ENCODE measurements at regions not wholly inside any gene's neighbourhood (a gene's known extent, or its start where the extent isn't known, plus 50 kb on each side); places are given as distances from the start of the nearest gene placed in this dataset.

DNA sequence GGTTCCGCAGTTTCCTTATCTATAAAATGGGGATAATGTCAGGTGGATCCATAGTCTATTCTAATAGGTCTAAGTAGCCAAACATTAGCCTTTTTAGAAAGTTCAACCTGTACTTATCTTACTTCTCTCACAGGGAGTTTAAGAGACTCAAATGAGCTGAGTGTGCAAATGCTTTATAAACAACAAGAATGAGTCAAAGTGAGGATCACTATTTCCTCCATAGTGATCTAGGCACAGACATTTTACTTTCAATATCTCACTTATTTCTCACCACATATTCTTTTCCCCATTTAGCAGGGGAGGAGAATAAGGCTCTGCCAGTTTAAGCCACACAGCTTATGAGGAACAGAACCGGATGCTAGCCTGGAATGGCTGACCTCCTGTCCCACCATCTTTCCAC lies 92.1 kb upstream of the LMO4 start:
- DNase-seq, result no peak
- H3K27ac ChIP-seq (ENCODE audit: low read depth, low read length), result no peak overlapping the region
- H3K9me3 ChIP-seq (ENCODE audit: low read length), result no peaks in the 10 kb centered on the region
- no peak overlapping the region for H3K4me3 Mint-ChIP-seq
- no peaks in the 10 kb centered on the region for H3K9me3 Mint-ChIP-seq
- H3K4me1 ChIP-seq (ENCODE audit: insufficient read depth, low read length), result no peaks in the 10 kb centered on the region
- H3K4me3 ChIP-seq (ENCODE audit: low read length), result no peak overlapping the region
- CTCF ChIA-PET, result no interaction called here
- no peaks in the 10 kb centered on the region for H3K27me3 ChIP-seq (ENCODE audit: insufficient read depth, low read length, poor library complexity, severe bottlenecking)
- no peaks in the 10 kb centered on the region for H3K36me3 Mint-ChIP-seq
- POLR2A ChIA-PET, result no interaction called here
- no peak overlapping the region for H3K27ac Mint-ChIP-seq
- no peaks in the 10 kb centered on the region for H3K36me3 ChIP-seq (ENCODE audit: insufficient read depth, low read length)
- H3K27me3 Mint-ChIP-seq, result peaks cover 6 to 23% of the 10 kb centered on the region in 2 donors
- no peaks in the 10 kb centered on the region for H3K4me1 Mint-ChIP-seq

DNA sequence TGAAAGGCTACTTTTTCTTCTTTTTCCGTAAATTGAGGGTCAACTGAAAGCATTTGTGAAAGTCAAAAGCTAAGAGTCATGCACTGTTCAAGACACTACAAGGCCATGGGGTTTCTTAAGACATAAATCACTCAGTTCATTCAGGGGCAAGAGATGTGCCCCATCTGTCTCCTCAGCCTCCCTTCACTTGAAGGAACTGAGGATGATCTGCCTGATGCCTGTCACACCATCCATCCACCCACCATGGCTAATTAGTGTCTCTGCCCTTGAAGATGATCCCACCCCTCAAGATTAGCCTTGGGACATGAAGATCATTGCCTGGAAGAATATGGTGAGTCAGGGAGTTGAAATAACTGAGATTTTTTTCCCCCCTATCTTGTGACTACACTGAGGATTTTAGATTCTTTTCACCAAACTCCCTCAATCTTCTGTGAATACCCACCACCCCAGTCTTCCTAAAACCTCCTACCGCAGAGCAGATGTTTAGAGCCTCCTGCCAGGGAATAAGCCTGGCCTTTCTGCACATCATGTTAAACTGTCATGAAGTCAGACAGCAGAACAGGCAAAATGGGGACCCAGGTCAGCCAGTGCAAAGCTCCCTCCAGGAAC lies 88.6 kb upstream of the LMO4 start:
- Mint-ChIP-seq H3K9me3 (no peaks in the 10 kb centered on the region), H3K4me3 (no peak overlapping the region), H3K27ac (no peak overlapping the region), H3K36me3 (no peaks in the 10 kb centered on the region), H3K4me1 (no peaks in the 10 kb centered on the region), H3K27me3 (peaks cover 6 to 18% of the 10 kb centered on the region in 2 donors)
- no peaks in the 10 kb centered on the region for H3K36me3 ChIP-seq (ENCODE audit: insufficient read depth, low read length)
- DNase-seq, result no peak
- H3K9me3 ChIP-seq (ENCODE audit: low read length), result no peaks in the 10 kb centered on the region
- no peak overlapping the region for H3K4me3 ChIP-seq (ENCODE audit: low read length)
- ChIA-PET CTCF (no interaction called here), POLR2A (no interaction called here)
- no peaks in the 10 kb centered on the region for H3K27me3 ChIP-seq (ENCODE audit: insufficient read depth, low read length, poor library complexity, severe bottlenecking)
- no peak overlapping the region for H3K27ac ChIP-seq (ENCODE audit: low read depth, low read length)
- no peaks in the 10 kb centered on the region for H3K4me1 ChIP-seq (ENCODE audit: insufficient read depth, low read length)

DNA sequence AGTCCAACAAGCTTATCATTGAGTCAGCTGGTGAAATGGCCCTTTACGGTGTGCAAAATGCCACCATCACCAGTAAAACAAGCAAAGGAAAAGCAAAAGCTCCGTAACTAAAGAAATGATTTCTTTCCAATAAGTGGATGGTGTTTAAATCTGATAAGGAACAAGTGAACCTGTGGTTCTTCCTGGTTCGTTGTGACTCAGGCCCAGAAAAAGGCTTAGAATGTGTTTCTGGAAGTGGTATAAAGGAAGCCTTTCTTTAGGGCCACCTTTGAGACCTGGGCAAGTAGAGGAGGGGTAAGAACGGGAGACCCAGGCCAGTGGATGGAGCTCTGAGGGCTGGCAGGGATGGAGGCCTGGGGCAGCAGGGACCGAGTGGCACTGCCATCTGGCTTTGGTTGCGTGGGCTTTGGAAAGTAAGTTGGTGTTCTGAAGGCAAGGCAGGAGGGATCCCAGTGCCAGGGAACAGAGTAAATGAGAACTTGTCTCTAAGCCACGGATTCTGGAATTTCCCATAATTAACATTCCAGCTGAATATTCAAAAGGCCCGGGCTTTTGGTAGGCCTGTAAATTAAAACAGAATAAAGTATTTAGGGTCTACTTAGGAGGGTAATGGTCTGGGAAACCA lies 87.9 kb upstream of the LMO4 start:
- peaks cover 6 to 15% of the 10 kb centered on the region in 2 donors for H3K27me3 Mint-ChIP-seq
- no peaks in the 10 kb centered on the region for H3K36me3 ChIP-seq (ENCODE audit: insufficient read depth, low read length)
- H3K27ac ChIP-seq (ENCODE audit: low read depth, low read length), result no peak overlapping the region
- H3K36me3 Mint-ChIP-seq, result no peaks in the 10 kb centered on the region
- H3K9me3 ChIP-seq (ENCODE audit: low read length), result no peaks in the 10 kb centered on the region
- no peak overlapping the region for H3K4me3 ChIP-seq (ENCODE audit: low read length)
- DNase-seq, result no peak
- ChIA-PET POLR2A (no interaction called here), CTCF (no interaction called here)
- H3K27ac Mint-ChIP-seq, result no peak overlapping the region
- H3K4me1 ChIP-seq (ENCODE audit: insufficient read depth, low read length), result no peaks in the 10 kb centered on the region
- no peak overlapping the region for H3K4me3 Mint-ChIP-seq
- H3K27me3 ChIP-seq (ENCODE audit: insufficient read depth, low read length, poor library complexity, severe bottlenecking), result no peaks in the 10 kb centered on the region
- H3K4me1 Mint-ChIP-seq, result no peaks in the 10 kb centered on the region
- H3K9me3 Mint-ChIP-seq, result no peaks in the 10 kb centered on the region

DNA sequence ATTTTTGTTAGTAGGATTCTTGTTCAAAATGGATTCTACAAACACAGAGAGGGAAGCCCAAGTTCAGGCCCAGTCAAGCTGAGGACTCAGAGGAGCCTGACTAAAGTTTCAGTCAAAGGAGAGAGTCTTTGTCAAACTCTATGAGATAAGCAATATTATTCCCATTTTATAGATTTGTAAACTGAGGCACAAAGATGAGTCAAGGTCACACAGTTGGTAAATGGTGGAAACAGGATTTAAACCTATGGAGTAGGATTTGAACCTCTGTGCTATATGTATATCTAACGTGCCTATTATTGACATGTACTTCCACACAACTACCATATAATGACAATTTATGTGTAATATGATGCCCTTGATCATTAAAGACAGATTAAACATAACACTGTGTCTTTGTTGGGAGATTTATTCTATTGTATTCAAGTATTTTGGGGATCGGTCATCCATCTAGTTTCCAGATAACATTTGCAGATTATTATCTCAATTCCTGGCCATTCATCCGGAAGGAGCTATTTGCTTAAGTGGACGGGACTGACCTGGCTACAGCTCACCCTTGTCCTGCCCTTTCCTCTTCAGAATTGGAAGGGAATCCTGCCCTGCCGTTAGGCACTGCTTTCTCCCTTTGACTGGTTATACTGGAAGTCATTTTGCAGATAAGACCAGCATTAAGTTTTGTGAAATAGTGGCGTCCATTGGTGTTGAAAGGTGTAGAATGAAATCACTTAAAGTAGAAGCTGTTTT lies 86.1 kb upstream of the LMO4 start:
- POLR2A ChIA-PET, result no interaction called here
- no peaks in the 10 kb centered on the region for H3K4me1 Mint-ChIP-seq

DNA sequence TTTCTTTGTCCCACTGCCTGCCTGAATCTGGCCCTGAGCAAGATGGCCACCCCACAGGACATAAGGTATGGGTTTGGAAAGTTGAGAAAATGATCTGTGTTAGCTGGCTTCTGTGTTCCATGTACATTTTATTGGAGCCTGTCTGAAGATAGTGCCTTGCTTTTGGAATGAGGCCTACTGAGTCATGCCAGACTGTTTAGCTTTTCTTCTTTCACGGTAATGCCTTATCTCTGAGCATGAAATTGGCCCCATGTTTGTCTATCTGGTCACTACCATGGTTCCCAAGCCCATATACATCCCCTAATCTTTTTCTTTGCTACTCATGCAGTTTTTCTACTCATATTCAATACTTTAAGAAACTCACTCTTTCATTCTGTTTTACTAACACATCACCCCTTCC lies 85.1 kb upstream of the LMO4 start:
- DNase-seq, result no peak
- Mint-ChIP-seq H3K36me3 (no peaks in the 10 kb centered on the region), H3K4me1 (no peaks in the 10 kb centered on the region), H3K9me3 (peaks cover 0 to 2% (median 0%) of the 10 kb centered on the region in 5 donors), H3K27ac (no peak overlapping the region), H3K4me3 (no peak overlapping the region), H3K27me3 (peaks cover 3 to 11% of the 10 kb centered on the region in 2 donors)
- no peaks in the 10 kb centered on the region for H3K9me3 ChIP-seq (ENCODE audit: low read length)
- no peaks in the 10 kb centered on the region for H3K4me1 ChIP-seq (ENCODE audit: insufficient read depth, low read length)
- POLR2A ChIA-PET, result no interaction called here
- H3K27ac ChIP-seq (ENCODE audit: low read depth, low read length), result no peak overlapping the region
- no peaks in the 10 kb centered on the region for H3K27me3 ChIP-seq (ENCODE audit: insufficient read depth, low read length, poor library complexity, severe bottlenecking)
- CTCF ChIA-PET, result no interaction called here
- no peak overlapping the region for H3K4me3 ChIP-seq (ENCODE audit: low read length)
- H3K36me3 ChIP-seq (ENCODE audit: insufficient read depth, low read length), result no peaks in the 10 kb centered on the region

More for the DNA sequence above, 86.1 kb upstream of the LMO4 start:
- Mint-ChIP-seq H3K9me3 (peaks cover 0 to 2% (median 0%) of the 10 kb centered on the region in 5 donors), H3K4me3 (no peak overlapping the region), H3K27ac (peak overlapping the region in 1 of 8 donors; percentile 27), H3K36me3 (no peaks in the 10 kb centered on the region), H3K27me3 (peaks cover 2 to 8% of the 10 kb centered on the region in 2 donors)
- no peak for DNase-seq
- CTCF ChIA-PET, result no interaction called here
- no peak overlapping the region for H3K4me3 ChIP-seq (ENCODE audit: low read length)
- no peaks in the 10 kb centered on the region for H3K27me3 ChIP-seq (ENCODE audit: insufficient read depth, low read length, poor library complexity, severe bottlenecking)
- H3K4me1 ChIP-seq (ENCODE audit: insufficient read depth, low read length), result no peaks in the 10 kb centered on the region
- no peak overlapping the region for H3K27ac ChIP-seq (ENCODE audit: low read depth, low read length)
- H3K36me3 ChIP-seq (ENCODE audit: insufficient read depth, low read length), result no peaks in the 10 kb centered on the region
- H3K9me3 ChIP-seq (ENCODE audit: low read length), result no peaks in the 10 kb centered on the region

DNA sequence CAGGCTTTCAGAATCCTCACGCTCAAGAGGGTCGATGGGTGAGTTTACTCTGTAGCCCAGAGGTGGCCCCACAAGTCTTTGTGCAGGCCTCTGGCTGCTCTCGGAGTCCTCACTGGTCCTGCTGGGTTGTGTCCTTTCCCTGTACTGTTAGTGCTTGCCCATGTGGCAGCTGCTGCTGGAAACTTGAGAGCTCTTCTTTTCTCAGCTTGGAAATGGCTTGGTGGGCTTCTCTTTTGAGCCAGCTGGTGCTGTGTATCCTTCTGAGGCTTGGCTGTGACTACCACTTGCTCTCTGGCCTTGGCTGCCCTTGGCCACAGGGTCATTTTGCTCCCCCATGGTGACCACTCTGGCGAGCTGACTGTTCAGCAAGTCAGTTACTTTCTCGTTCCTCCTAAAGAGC lies 82.2 kb upstream of the LMO4 start:
- no peaks in the 10 kb centered on the region for H3K36me3 ChIP-seq (ENCODE audit: insufficient read depth, low read length)
- H3K27me3 Mint-ChIP-seq, result peaks cover 5 to 18% of the 10 kb centered on the region in 2 donors
- no peak overlapping the region for H3K27ac ChIP-seq (ENCODE audit: low read depth, low read length)
- no peak for DNase-seq
- no peaks in the 10 kb centered on the region for H3K27me3 ChIP-seq (ENCODE audit: insufficient read depth, low read length, poor library complexity, severe bottlenecking)
- no peak overlapping the region for H3K4me3 ChIP-seq (ENCODE audit: low read length)
- H3K4me3 Mint-ChIP-seq, result no peak overlapping the region
- ChIA-PET POLR2A (no interaction called here), CTCF (no interaction called here)
- peaks cover 0 to 2% (median 0%) of the 10 kb centered on the region in 5 donors for H3K9me3 Mint-ChIP-seq
- H3K4me1 ChIP-seq (ENCODE audit: insufficient read depth, low read length), result no peaks in the 10 kb centered on the region
- H3K9me3 ChIP-seq (ENCODE audit: low read length), result no peaks in the 10 kb centered on the region
- no peak overlapping the region for H3K27ac Mint-ChIP-seq
- H3K4me1 Mint-ChIP-seq, result no peaks in the 10 kb centered on the region
- no peaks in the 10 kb centered on the region for H3K36me3 Mint-ChIP-seq

DNA sequence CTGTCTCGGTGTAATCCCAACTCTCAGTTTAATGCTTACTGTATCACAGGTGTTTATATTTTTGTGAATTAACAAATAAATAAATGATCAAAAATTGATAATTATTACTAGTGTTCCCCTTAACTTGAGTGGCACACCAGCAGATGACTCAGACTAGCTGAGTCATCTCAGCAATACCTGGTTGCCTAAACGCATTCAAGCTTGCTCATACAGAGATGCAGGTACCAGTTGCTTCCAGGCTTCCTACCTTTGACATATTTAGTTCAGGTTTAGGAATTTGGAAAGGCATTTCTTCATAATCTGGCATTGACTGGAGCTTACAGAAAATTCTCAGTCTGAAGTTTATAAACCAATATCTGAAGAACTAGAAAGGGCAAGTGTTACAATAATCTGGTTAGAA lies 78.9 kb upstream of the LMO4 start:
- H3K27ac Mint-ChIP-seq, result no peak overlapping the region
- Histone ChIP-seq H3K27me3 (ENCODE audit: insufficient read depth, low read length, poor library complexity, severe bottlenecking) (no peaks in the 10 kb centered on the region), H3K9me3 (ENCODE audit: low read length) (no peaks in the 10 kb centered on the region), H3K27ac (ENCODE audit: low read depth, low read length) (no peak overlapping the region), H3K4me3 (ENCODE audit: low read length) (no peak overlapping the region), H3K4me1 (ENCODE audit: insufficient read depth, low read length) (no peaks in the 10 kb centered on the region), H3K36me3 (ENCODE audit: insufficient read depth, low read length) (no peaks in the 10 kb centered on the region)
- no peak for DNase-seq
- POLR2A ChIA-PET, result no interaction called here
- CTCF ChIA-PET, result no interaction called here
- no peaks in the 10 kb centered on the region for H3K36me3 Mint-ChIP-seq
- H3K4me1 Mint-ChIP-seq, result no peaks in the 10 kb centered on the region
- peaks cover 5 to 30% of the 10 kb centered on the region in 2 donors for H3K27me3 Mint-ChIP-seq
- peaks cover 0 to 8% (median 0%) of the 10 kb centered on the region in 5 donors for H3K9me3 Mint-ChIP-seq
- no peak overlapping the region for H3K4me3 Mint-ChIP-seq

DNA sequence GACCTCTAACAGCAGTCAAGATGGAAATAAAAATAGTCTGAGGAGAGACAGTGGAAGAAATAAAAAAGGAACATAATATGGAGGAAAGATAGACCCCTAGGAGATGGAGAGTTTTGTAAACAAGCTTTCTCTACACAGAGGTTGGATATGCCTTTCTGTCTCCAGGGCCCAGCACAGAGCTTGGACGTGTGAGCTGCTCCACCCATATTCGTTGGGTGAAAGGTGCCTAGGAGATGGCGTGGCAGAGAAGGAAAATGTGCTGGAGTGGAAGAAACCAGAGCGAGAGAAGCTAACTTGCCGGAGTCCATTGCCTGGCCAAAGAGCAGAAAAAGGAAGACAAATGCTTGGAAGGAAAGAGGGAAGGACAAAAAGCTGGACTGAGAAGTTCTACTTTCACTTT lies 78.3 kb upstream of the LMO4 start:
- POLR2A ChIA-PET, result no interaction called here
- CTCF ChIA-PET, result no interaction called here
- no peak overlapping the region for H3K27ac ChIP-seq (ENCODE audit: low read depth, low read length)
- no peak overlapping the region for H3K4me3 ChIP-seq (ENCODE audit: low read length)
- no peaks in the 10 kb centered on the region for H3K36me3 Mint-ChIP-seq
- DNase-seq, result no peak
- no peaks in the 10 kb centered on the region for H3K36me3 ChIP-seq (ENCODE audit: insufficient read depth, low read length)
- no peak overlapping the region for H3K4me3 Mint-ChIP-seq
- no peaks in the 10 kb centered on the region for H3K4me1 Mint-ChIP-seq
- no peaks in the 10 kb centered on the region for H3K9me3 ChIP-seq (ENCODE audit: low read length)
- no peaks in the 10 kb centered on the region for H3K4me1 ChIP-seq (ENCODE audit: insufficient read depth, low read length)
- H3K27me3 Mint-ChIP-seq, result peaks cover 5 to 30% of the 10 kb centered on the region in 2 donors
- H3K9me3 Mint-ChIP-seq, result peaks cover 0 to 8% (median 0%) of the 10 kb centered on the region in 5 donors
- no peaks in the 10 kb centered on the region for H3K27me3 ChIP-seq (ENCODE audit: insufficient read depth, low read length, poor library complexity, severe bottlenecking)
- H3K27ac Mint-ChIP-seq, result no peak overlapping the region
